ENCODE measurements at regions not wholly inside any gene's neighbourhood (a gene's known extent, or its start where the extent isn't known, plus 50 kb on each side); places are given as distances from the start of the nearest gene placed in this dataset.

- Histone ChIP-seq H3K9ac (replicated peaks; ENCODE audit: extremely low read depth, insufficient read depth, low read length) (no peak overlapping the region), H3K79me2 (ENCODE audit: control insufficient read depth, insufficient read depth, low read length) (no peaks in the 10 kb centered on the region), H3K27me3 (ENCODE audit: control insufficient read depth in 2 of 2, insufficient read depth in 2 of 2, low read length in 2 of 2) (no peaks in the 10 kb centered on the region), H3K36me3 (ENCODE audit: control insufficient read depth in 2 of 2, extremely low read depth in 1 of 2, insufficient read depth in 2 of 2, low read length in 2 of 2) (no peaks in the 10 kb centered on the region), H3K4me3 (replicated peaks in 1 of 3; ENCODE audit: insufficient read depth in 1 of 3, low read depth in 1 of 3, low read length in 3 of 3) (no peak overlapping the region), H3K9me1 (replicated peaks; ENCODE audit: control insufficient read depth, extremely low read depth, insufficient read depth, low read length) (no peaks in the 10 kb centered on the region), H3K4me1 (ENCODE audit: control insufficient read depth, extremely low read depth, insufficient read depth, low read length) (no peaks in the 10 kb centered on the region), H4K20me1 (replicated peaks; ENCODE audit: control insufficient read depth, extremely low read depth, insufficient read depth, low read length) (no peaks in the 10 kb centered on the region), H3K9me3 (replicated peaks; ENCODE audit: control insufficient read depth, insufficient read depth, low read length) (no peaks in the 10 kb centered on the region), H3K27ac (ENCODE audit: insufficient read depth, low read depth, low read length) (no peak overlapping the region), H2AFZ (ENCODE audit: low read depth, low read length) (no peak overlapping the region), H3K4me2 (ENCODE audit: insufficient read depth, low read length) (no peak overlapping the region)
- no TSS peak for BruUV-seq (replicated peaks)
- ChIA-PET CTCF (interaction anchor here (1.2 kb wide), 1 partner anchor 9 kb away, joined by 3 read pairs; no protein-coding TSS in a partner anchor), POLR2A (no interaction called here)
- no peak for DNase-seq (ENCODE audit: low read depth, low spot score)
- TF ChIP-seq GATA2 (IDR thresholded peaks at IDR 0.05; ENCODE audit: insufficient read depth, insufficient read length, low read depth, low read length), result no peak
- dilution Hi-C loops (cut with MboI; ENCODE audit: extremely low pct_ligation_motif_present, low sequenced_read_pairs) (no loop called here), intact Hi-C loops (cut with micrococcal nuclease) (no loop called here)
- FAIRE-seq, result no peak
These were observed 1075.8 kb upstream of the FLRT2 start for GRCh38 chr14:84454114-84454513.

DNA sequence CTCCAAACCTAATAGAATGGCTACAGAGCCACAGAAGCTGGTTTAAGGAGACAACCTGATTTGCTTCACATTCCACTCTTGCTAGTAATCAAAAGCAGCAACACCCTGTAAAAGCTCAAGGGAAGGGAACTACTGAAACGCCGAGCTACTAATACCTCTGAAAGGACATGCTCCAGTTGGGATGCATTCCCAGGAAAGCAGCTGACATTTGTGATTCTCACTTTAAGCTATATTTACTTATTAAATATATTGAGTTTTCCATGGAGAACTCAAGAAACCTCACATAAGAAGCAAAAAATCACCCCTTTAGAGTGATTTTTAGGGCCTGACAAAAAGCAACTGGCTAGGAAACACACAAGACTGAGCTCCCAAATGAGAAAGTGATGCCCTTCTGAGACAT, 1073.0 kb upstream of the FLRT2 start:
- intact Hi-C loops (cut with micrococcal nuclease) (no loop called here), dilution Hi-C loops (cut with MboI; ENCODE audit: extremely low pct_ligation_motif_present, low sequenced_read_pairs) (no loop called here)
- no peaks in the 10 kb centered on the region for H3K4me1 ChIP-seq (ENCODE audit: control insufficient read depth, extremely low read depth, insufficient read depth, low read length)
- no peak overlapping the region for H3K4me2 ChIP-seq (ENCODE audit: insufficient read depth, low read length)
- H4K20me1 ChIP-seq (replicated peaks; ENCODE audit: control insufficient read depth, extremely low read depth, insufficient read depth, low read length), result no peaks in the 10 kb centered on the region
- DNase-seq (ENCODE audit: low read depth, low spot score) (no peak), FAIRE-seq (no peak)
- H3K9me3 ChIP-seq (replicated peaks; ENCODE audit: control insufficient read depth, insufficient read depth, low read length), result no peaks in the 10 kb centered on the region
- no peaks in the 10 kb centered on the region for H3K36me3 ChIP-seq (ENCODE audit: control insufficient read depth in 2 of 2, extremely low read depth in 1 of 2, insufficient read depth in 2 of 2, low read length in 2 of 2)
- H3K27me3 ChIP-seq (ENCODE audit: control insufficient read depth in 2 of 2, insufficient read depth in 2 of 2, low read length in 2 of 2), result no peaks in the 10 kb centered on the region
- H2AFZ ChIP-seq (ENCODE audit: low read depth, low read length), result no peak overlapping the region
- H3K9me1 ChIP-seq (replicated peaks; ENCODE audit: control insufficient read depth, extremely low read depth, insufficient read depth, low read length), result no peaks in the 10 kb centered on the region
- H3K27ac ChIP-seq (ENCODE audit: insufficient read depth, low read depth, low read length), result no peak overlapping the region
- ChIA-PET CTCF (no interaction called here), POLR2A (no interaction called here)
- H3K79me2 ChIP-seq (ENCODE audit: control insufficient read depth, insufficient read depth, low read length), result no peaks in the 10 kb centered on the region
- BruUV-seq (replicated peaks), result no TSS peak
- no peak overlapping the region for H3K4me3 ChIP-seq (replicated peaks in 1 of 3; ENCODE audit: insufficient read depth in 1 of 3, low read depth in 1 of 3, low read length in 3 of 3)
- TF ChIP-seq, protein P1, sequence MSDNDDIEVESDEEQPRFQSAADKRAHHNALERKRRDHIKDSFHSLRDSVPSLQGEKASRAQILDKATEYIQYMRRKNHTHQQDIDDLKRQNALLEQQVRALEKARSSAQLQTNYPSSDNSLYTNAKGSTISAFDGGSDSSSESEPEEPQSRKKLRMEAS (IDR thresholded peaks at IDR 0.05; ENCODE audit: insufficient read depth, insufficient read length), result no peak
- TF ChIP-seq POLR2AphosphoS5 (IDR thresholded peaks at IDR 0.05; ENCODE audit: insufficient read depth, low read depth, low read length) (no peak), EZH2 (IDR thresholded peaks at IDR 0.05; ENCODE audit: borderline replicate concordance, low read depth, low read length, severe bottlenecking) (no peak), JUN (IDR thresholded peaks at IDR 0.05; ENCODE audit: borderline replicate concordance, insufficient read depth, insufficient read length, low read depth) (no peak), MYC (IDR thresholded peaks at IDR 0.05; ENCODE audit: low read depth, low read length) (no peak), GATA2 (IDR thresholded peaks at IDR 0.05; ENCODE audit: insufficient read depth, insufficient read length, low read depth, low read length) (no peak), CTCF (IDR thresholded peaks at IDR 0.05; ENCODE audit: extremely low read depth in 1 of 2, insufficient read depth in 1 of 2, low read depth in 1 of 2, low read length in 2 of 2) (no peak), POLR2A (IDR thresholded peaks at IDR 0.05; ENCODE audit: low read depth, low read length) (no peak), FOS (IDR thresholded peaks at IDR 0.05; ENCODE audit: borderline replicate concordance, insufficient read depth, low read length) (no peak)
- H3K9ac ChIP-seq (replicated peaks; ENCODE audit: extremely low read depth, insufficient read depth, low read length), result no peak overlapping the region
